ENCODE measurements at regions not wholly inside any gene's neighbourhood (a gene's known extent, or its start where the extent isn't known, plus 50 kb on each side); places are given as distances from the start of the nearest gene placed in this dataset.

DNA sequence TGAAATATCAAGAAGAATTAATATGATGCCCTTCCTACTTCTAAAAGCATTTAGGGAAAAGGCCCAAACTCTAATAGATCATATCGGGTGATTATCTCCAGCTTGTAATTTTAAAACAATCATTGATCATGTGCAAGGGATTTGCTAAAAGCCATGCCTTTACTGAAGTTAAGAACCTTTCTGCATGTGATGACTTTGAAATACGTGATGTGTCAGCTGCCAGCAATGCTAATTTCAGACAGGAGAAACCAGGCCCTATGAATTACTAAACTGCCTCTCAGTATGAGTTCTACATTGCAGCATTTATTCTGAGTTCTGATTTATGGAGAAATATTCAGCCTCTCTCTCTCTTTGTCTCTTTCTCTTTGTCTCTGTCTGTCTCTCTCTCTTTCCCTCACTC lies 203.6 kb upstream of the AKR1E2 start:
- TF ChIP-seq CREB1 (IDR thresholded peaks at IDR 0.05; ENCODE audit: low read depth) (no peak), RAD21 (IDR thresholded peaks at IDR 0.05; ENCODE audit: low read depth) (no peak), FOXM1 (IDR thresholded peaks at IDR 0.05; ENCODE audit: borderline replicate concordance, low read depth) (no peak), CEBPB (IDR thresholded peaks at IDR 0.05) (no peak), TAF1 (IDR thresholded peaks at IDR 0.05; ENCODE audit: low read depth) (no peak), YY1 (IDR thresholded peaks at IDR 0.05; ENCODE audit: low read depth) (no peak), TCF12 (IDR thresholded peaks at IDR 0.05; ENCODE audit: low read depth) (no peak), TEAD4 (IDR thresholded peaks at IDR 0.05) (no peak), EGR1 (IDR thresholded peaks at IDR 0.05) (no peak), ZBTB7A (IDR thresholded peaks at IDR 0.05; ENCODE audit: low read depth) (no peak), EP300 (IDR thresholded peaks at IDR 0.05; ENCODE audit: borderline replicate concordance) (no peak)
- TF ChIP-seq, protein P1, sequence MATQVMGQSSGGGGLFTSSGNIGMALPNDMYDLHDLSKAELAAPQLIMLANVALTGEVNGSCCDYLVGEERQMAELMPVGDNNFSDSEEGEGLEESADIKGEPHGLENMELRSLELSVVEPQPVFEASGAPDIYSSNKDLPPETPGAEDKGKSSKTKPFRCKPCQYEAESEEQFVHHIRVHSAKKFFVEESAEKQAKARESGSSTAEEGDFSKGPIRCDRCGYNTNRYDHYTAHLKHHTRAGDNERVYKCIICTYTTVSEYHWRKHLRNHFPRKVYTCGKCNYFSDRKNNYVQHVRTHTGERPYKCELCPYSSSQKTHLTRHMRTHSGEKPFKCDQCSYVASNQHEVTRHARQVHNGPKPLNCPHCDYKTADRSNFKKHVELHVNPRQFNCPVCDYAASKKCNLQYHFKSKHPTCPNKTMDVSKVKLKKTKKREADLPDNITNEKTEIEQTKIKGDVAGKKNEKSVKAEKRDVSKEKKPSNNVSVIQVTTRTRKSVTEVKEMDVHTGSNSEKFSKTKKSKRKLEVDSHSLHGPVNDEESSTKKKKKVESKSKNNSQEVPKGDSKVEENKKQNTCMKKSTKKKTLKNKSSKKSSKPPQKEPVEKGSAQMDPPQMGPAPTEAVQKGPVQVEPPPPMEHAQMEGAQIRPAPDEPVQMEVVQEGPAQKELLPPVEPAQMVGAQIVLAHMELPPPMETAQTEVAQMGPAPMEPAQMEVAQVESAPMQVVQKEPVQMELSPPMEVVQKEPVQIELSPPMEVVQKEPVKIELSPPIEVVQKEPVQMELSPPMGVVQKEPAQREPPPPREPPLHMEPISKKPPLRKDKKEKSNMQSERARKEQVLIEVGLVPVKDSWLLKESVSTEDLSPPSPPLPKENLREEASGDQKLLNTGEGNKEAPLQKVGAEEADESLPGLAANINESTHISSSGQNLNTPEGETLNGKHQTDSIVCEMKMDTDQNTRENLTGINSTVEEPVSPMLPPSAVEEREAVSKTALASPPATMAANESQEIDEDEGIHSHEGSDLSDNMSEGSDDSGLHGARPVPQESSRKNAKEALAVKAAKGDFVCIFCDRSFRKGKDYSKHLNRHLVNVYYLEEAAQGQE (IDR thresholded peaks at IDR 0.05; ENCODE audit: low read depth) = no peak
- TF ChIP-seq, protein P2, sequence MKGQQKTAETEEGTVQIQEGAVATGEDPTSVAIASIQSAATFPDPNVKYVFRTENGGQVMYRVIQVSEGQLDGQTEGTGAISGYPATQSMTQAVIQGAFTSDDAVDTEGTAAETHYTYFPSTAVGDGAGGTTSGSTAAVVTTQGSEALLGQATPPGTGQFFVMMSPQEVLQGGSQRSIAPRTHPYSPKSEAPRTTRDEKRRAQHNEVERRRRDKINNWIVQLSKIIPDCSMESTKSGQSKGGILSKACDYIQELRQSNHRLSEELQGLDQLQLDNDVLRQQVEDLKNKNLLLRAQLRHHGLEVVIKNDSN (IDR thresholded peaks at IDR 0.05) = no peak
- TF ChIP-seq, protein P3, sequence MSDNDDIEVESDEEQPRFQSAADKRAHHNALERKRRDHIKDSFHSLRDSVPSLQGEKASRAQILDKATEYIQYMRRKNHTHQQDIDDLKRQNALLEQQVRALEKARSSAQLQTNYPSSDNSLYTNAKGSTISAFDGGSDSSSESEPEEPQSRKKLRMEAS (IDR thresholded peaks at IDR 0.05) = no peak

DNA sequence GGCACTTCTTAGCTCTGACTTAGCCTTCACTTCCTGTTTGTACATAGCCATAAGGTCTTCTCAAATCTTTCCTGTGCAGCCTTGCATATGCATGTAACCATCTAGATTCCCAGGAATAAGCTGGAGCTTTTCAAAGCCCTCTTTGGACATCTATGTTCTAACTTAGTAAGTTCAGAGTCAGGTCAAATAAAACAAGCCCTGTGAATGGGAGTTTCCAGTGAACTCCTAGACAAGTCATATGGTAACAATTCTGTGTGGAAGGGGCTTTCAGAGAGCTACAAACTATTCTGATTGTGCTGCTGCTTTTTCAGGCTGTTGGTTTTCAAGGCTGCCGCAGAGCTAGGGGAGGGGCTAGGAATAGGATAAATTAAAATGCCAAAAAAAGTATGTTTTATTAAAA lies 208.4 kb upstream of the AKR1E2 start:
- TF ChIP-seq TAF1 (IDR thresholded peaks at IDR 0.05; ENCODE audit: low read depth) (no peak), CEBPB (IDR thresholded peaks at IDR 0.05) (no peak), YY1 (IDR thresholded peaks at IDR 0.05; ENCODE audit: low read depth) (no peak), TCF12 (IDR thresholded peaks at IDR 0.05; ENCODE audit: low read depth) (no peak)
- TF ChIP-seq, protein P2 (IDR thresholded peaks at IDR 0.05) = no peak
- TF ChIP-seq, protein P3 (IDR thresholded peaks at IDR 0.05) = no peak
- TF ChIP-seq, protein P1 (IDR thresholded peaks at IDR 0.05; ENCODE audit: low read depth) = no peak

DNA sequence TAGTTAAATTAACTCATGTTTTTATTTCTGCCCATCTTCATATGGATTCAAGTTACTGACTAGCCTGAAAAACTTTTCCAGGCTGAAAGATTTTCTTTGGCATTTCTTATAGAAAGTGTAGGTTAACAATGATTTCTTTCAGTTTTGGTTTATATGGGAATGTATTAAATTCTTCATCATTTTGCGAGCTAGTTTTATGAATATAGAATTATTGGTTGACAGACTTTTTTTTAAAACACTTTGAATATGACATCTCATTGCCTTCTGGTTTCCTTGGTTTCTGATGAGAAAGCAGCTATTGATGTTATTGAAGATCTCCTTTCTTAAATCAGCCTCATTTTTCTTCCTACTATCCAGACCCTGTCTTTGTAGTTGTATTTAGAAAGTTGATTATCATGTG lies 211.0 kb upstream of the AKR1E2 start:
- TF ChIP-seq, protein P3 (IDR thresholded peaks at IDR 0.05) = no peak
- TF ChIP-seq TEAD4 (IDR thresholded peaks at IDR 0.05) (no peak), TCF12 (IDR thresholded peaks at IDR 0.05; ENCODE audit: low read depth) (no peak), ZBTB7A (IDR thresholded peaks at IDR 0.05; ENCODE audit: low read depth) (no peak), FOXM1 (IDR thresholded peaks at IDR 0.05; ENCODE audit: borderline replicate concordance, low read depth) (no peak)
- TF ChIP-seq, protein P1 (IDR thresholded peaks at IDR 0.05; ENCODE audit: low read depth) = no peak

DNA sequence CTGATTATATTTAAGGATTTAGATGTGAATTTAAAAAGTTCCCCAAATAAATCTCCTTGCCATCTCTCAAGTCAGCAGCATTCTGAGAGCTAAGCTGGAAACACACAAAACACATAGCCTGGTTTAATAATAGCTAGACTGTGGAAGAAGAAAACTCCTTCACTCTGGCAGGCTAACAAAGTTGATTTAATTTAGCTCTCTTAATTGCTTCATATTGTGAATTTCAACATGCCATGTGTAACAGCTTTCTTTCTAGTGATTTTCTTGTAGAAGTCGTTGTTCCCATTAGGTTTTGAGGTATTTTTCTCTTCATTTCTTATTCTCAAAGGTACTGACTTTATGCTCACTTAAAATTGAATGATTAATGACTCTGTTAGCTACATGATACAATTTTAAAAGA lies 216.8 kb upstream of the AKR1E2 start:
- TF ChIP-seq CREB1 (IDR thresholded peaks at IDR 0.05; ENCODE audit: low read depth) (no peak), ZBTB7A (IDR thresholded peaks at IDR 0.05; ENCODE audit: low read depth) (no peak), TCF12 (IDR thresholded peaks at IDR 0.05; ENCODE audit: low read depth) (no peak), RAD21 (IDR thresholded peaks at IDR 0.05; ENCODE audit: low read depth) (no peak)

DNA sequence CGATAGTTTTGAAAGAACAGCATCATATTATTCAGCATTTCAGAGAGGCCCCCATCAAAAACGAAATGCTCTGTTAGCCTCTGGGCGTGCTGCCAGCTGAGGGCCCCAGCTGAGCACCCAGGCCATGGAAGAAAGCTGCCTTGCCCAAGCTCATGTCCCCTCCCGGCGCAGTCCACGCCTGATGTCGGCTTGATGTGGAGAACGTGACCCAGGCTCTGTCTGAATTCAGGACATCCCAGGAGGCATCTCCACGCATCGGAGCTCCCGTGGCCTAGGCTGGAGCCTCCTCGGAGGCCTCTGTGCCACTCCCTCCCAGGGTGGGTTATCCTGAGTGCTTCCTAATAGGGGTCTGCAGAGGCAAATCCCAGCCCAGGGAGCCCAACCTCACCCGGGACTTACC lies 218.3 kb upstream of the AKR1E2 start:
- TF ChIP-seq ZBTB7A (IDR thresholded peaks at IDR 0.05; ENCODE audit: low read depth) = no peak
- TF ChIP-seq YY1 (IDR thresholded peaks at IDR 0.05; ENCODE audit: low read depth) = no peak
- TF ChIP-seq EP300 (IDR thresholded peaks at IDR 0.05; ENCODE audit: borderline replicate concordance) = no peak
- TF ChIP-seq TAF1 (IDR thresholded peaks at IDR 0.05; ENCODE audit: low read depth) = no peak
- TF ChIP-seq RAD21 (IDR thresholded peaks at IDR 0.05; ENCODE audit: low read depth) = no peak
- TF ChIP-seq TCF12 (IDR thresholded peaks at IDR 0.05; ENCODE audit: low read depth) = no peak
- no peak for TF ChIP-seq CREB1 (IDR thresholded peaks at IDR 0.05; ENCODE audit: low read depth)
- no peak for TF ChIP-seq NFIC (IDR thresholded peaks at IDR 0.05)

All from Ishikawa (cell line).